HuH-7 (cell line): ENCODE measurements at regions not wholly inside any gene's neighbourhood (a gene's known extent, or its start where the extent isn't known, plus 50 kb on each side); places are given as distances from the start of the nearest gene placed in this dataset.

Experiments used
- DNase-seq: peaks from one replicate; pipeline ENCODE4 v3.0.0; 2011; ENCODE audit warnings: low spot score

DNA sequence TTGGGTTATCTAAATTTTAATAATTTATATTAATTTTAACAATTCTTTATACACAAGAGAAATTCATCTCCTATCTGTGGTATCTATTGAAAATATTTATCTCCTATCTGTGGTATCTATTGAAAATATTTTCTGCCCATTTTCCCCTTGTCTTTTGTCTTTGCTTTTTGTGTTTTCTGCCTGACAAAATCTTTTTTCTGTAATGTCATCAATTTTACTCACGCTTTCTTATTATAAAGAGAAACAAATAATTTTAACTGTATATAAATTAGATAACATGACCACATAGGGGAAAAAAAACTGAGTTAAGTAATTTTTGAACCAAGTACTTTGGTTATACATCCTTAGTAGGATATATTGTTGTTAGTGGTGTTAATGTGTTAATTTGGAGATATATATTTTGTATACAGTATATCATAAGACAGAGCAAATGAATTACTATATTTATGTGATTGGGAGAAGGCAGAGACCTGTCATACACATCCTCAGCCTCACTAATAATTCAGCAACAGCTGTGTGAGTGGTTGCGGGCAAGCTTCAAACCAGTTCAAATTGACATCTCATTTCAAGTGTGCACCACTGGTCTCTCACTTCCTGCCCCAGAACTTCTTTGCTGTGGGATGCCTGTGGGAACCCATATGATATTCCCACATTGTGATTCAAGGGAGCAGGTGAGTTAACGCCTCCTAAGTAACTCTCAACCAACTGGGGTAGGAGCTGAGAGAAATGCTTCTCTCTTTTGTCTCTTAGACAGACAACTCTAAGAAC lies 292.4 kb downstream of the SP3 start:
- DNase-seq, result no peak

DNA sequence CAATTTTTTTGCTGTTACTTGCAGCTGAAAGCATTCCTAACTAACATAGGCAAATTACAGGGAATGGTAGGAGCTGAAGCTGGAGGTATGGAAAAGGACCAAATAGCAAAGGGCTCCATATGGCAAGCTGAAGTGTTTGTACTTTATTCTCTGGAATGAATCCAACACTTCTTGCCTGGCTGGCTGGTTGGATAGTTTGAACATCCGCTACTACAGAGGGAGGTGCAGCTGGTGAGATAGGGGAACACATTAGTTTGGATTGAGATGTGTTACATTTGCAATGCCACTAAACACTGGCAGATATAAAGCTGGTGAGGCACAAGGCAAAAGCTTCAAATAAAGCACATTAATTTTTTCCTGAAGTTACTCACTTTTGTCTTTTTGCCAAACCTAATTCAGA lies 291.5 kb downstream of the SP3 start:
- no peak for DNase-seq

DNA sequence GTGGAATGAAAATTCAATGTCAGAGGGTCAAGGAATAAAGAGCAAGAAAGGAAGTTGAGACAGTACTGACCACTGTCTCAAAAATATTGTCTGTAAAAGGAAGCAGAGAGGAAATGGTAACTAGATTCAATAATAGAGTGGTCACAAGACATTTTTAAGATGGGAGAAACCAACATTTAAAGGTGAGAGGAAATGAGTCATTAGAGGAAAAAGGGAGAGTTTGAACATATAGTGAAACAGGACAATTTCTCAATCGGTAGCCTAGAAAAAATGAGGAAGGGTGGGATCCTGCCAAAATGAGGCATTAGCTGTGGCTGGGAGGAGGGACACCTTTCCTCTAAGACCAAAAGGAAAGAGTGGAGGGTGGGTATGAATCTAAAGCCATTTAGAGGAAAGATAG lies 288.5 kb downstream of the SP3 start:
- DNase-seq, result no peak

DNA sequence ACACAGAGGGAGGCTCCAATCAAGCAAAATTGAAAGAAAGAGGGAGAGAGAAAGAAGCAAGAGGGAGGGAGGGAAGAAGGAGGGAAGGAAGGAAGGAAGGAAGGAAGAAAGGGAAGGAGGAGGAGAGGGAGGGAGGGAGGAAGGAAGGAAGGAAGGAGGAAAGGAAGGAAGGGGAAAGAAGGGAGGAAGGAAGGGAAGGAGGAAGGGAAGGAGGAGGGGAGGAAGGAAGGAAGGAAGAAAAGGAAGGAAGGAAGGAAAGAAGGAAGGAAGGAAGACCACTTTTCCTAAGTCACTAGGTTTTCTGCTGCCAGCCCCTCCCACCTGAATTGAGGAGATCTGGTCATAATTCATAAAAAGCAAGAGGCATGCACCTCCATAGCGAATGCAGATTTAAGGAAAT lies 287.0 kb downstream of the SP3 start:
- no peak for DNase-seq

DNA sequence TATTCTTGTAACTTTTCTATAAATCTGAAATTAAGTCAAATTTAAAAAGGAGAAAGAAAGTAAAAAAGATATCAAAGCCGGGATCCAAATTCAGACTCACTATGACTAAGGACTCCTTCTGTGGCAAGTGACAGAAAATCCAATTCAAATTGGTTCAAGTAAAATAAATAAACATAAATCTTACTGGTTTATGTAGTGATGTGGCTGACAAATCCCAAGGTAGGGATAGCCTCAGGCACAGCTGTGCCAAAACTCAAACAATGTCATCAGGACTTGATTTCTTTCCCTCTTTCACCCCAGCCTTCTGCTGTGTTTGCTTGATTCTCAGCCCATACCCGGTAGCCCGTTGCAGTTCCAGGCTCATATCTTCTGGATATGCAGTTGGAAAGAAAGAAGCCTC lies 284.6 kb downstream of the SP3 start:
- DNase-seq, result no peak

DNA sequence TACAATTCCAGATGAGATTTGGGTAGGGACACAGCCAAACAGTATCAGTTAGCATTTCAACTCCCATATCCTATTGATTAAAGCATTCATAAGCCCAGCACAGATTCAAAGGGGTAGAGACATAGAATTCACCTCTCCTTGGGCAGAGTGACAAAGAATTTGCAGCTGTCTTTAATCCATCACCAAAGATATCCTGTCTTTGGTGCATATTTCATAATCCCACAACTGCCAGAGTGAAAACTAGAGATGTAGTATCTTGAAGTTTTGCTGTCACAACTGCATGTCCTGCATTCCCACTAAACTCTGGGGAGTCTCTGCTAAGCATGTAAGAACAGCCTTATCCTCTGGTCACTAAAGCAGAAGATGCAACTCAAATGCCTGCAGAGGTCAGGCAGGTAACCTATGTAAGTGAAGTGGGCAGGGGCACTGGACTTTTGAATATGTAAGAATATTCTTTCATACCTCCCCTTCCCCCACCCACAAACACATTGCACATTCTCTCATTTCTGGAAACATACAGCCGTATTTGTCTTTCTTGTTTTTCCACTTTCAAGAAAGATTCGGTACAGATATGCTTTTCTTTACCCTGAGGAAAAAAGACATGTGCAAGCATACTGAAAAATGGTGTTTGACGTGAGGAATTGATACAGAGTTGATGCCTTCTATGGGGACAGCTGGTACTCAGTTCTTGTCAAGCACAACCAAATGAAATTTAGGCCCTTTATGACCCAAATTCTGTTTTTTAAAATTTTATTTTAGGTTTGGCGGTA lies 283.1 kb downstream of the SP3 start:
- DNase-seq, result no peak

DNA sequence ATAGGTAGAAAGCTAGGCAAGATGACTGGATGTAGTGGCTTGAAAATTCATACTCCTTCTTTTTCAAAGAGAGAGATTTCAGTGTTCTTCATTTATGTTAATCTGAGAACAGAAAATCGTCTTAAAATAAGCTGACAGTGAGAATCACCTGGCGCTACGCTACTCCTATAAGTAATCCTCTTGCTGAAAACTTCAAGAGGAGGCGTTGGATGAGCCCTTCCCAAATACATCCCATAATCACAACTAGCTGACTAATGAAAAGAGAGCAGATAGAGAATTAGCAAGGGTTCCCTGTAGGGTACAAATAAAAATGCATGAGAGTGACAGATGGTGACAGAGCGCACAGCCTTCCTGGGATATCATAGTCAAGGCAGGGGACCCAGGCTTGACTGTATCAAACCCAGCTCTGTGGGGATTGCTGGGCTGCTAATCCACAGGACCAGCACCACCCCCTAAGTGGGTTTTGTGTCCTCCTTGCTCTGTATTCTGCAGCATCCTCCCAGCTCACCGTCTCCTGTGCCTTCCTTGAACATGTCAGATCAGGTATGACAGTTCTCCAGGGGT lies 280.2 kb downstream of the SP3 start:
- no peak for DNase-seq

DNA sequence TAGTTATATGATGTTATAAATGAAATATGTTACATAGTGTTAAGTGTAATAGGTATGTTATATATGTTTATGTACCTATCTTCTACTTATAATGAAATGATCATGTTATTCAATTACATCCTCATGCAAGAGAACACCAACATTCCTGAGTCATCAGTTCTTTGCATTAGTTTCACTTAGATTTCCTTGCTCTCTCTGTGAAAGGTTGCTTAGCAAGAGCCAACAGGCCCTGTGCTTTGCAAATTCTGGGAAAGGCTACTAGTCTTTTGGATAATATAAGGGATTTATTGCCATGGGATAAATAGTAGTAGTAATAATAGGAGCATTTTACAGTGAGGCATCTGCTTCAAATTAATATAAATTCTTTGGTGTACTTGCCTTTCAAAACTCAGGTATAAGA lies 274.8 kb downstream of the SP3 start:
- DNase-seq, result no peak

DNA sequence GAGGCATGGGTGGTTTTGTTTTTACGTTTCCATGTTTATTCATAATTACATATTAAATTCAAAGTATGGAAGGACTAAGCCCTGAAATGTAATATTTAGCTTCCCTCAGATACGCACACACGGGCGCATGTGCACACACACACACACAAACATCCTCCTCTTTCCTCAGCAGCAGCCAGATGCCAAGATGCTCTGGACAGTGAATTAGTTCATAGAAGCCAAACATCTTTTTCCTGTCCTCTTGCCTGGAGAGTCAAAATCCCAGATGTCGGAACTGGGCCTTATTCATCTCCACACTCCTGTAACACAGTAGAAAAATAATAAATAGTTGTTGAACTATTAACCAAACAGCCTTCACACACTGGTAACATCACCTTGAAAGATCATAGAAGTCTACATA lies 273.1 kb downstream of the SP3 start:
- DNase-seq, result no peak

DNA sequence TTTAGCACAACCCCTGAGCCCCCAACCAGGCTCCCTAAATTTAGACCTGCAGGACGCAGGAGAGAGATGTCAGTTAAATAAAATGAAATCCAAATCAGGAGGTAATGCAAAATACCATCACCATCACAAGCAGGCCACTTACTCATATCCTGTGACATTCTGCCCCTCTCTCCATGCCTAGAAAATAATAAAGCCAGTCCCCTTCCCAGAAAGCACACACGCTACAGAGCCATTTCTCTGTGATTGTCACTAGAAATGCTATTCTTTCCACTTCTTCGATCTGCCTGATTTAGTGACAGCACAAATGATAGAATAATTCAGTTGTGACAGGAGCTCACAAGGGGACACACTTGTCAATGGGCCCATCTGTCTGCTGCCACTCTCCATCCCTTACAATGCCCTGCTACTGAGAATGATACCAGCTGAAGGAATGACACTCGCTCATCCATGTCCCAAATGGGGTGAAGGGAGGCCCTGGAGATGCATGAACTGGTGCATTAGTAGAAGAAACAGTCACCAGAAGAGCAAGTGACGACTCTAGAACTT lies 272.1 kb downstream of the SP3 start:
- DNase-seq, result no peak

DNA sequence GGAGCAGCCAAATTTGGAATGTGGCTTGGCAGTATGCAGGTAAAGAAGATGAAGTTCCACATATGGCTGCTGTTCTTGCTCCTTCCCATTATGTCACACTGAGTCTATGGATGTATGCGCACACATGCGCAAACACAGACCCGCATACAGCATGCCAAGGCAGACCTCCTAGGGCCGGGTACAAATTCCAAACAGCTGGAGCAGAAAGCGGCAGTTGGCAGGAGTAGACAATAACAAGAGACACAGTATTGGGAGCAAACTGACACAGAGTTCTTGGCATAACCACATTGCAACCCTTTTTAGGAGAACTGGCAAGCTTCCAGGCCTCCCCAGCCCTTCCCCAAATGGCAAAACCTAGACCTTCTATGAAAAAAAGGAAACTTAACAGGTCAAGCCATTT lies 268.9 kb downstream of the SP3 start:
- no peak for DNase-seq

DNA sequence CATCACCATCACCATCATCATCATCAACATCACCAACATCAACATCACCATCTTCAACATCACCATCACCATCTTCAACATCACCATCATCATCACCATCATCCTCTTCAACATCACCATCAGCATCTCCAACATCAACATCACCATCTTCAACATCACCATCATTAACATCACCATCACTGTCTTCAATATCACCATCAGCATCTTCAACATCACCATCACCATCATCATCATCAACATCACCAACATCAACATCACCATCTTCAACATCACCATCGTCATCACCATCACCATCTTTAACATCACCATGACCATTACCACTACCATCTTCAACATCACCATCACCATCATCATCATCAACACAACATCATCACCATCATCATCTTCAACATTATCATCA lies 267.2 kb downstream of the SP3 start:
- no peak for DNase-seq

DNA sequence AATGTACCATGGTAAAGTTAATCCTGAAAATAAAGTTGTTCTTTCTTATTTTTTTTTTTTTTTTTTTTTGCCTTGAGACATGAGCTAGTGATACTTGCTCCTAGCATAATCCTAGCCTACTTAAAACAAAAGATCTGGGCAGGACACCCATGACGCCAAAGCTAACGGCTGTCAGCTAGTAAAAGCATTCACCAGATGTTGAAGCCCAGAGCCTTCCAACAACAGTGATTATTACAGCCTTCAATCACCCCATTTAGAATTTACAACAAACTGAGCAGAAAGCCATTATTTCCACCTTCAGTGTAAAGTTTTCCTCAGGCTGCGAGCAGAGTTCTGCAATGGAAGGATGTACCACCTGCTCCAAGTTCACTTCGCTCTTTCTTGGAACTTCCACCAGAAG lies 259.5 kb downstream of the SP3 start:
- DNase-seq, result no peak

DNA sequence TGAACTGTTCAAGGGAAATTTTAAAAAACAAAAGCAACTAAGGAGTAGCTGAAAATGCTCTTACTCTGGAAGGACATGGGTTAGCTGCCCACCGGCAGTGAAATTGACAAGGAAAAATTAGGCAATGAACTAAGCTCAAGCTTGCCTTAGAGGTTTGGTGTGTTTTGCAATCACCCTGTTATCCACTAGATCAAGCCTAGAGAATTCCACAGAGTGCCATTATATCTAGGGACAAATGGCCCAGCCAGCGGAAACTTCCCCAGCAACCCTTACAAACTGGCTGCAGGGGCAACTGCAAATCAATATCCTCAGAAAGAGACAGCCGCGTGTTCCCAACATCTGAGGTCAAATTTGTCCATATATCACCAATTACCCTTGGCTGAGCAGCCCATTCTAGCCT lies 258.2 kb downstream of the SP3 start:
- peak; percentile 58 for DNase-seq

DNA sequence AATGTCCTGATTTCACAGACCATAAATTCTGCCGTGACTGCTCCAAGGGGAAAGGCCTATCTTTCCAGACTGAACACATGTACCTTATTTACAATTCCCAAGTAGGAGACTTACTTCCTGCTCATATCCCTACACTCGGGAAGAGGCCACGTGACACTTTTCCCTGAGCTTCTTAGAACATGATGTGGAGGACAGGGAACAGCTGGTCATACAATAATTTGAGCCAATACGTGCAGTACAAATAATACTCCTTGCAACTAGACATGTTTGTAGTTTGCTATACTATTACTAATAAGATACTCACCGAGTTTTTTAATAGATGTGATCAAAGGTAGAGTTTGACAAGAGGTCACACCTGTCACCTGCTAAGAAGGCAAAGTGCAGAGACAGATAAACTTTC lies 256.4 kb downstream of the SP3 start:
- no peak for DNase-seq

DNA sequence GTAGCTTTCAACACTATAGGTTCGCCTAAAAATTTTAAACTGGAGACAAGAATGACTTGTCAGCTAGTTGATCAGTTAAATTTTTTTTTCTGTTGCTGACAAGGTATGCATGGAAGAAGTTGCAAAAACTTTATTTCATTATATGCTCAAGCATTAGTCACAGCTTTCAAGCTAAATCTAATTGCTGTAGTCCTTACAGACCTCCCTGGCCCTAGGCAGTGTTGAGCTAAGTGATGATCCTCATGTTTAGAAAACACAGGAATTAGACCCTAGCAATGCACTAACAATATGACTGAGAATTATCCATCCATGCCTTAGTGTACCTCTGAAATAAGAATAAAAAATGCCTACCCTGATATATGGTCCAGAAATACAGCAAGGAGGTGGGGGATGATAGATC lies 253.4 kb downstream of the SP3 start:
- no peak for DNase-seq

DNA sequence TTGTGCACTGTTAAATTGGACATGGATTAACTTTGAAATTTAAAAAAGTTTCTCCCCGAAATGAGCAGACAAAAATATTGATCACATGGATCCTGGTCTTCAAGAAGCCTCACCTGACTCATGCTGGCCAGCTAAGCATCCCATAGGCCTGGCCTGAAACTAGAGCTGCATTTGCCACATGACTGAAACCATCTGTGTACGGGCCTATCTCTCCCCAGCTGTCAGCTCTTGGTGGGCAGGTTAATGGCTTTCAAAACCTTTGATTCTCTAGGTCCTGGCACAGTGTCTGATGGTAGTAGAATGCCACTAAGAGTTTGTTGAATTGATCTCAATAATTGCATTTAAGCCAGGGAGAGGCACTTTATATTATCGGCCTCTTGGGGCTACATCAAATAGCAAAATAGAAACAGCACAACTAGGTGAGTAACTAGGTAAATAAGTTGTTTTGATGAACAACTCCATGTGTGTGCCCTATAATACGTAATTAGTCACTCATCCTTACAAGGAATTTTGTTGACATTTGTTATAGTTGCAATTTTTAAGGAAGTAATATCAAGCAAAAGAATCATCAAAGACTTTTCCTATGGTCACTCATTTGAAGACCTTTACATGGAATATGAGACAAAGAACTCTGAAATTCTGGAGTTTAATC lies 251.1 kb downstream of the SP3 start:
- DNase-seq, result no peak

DNA sequence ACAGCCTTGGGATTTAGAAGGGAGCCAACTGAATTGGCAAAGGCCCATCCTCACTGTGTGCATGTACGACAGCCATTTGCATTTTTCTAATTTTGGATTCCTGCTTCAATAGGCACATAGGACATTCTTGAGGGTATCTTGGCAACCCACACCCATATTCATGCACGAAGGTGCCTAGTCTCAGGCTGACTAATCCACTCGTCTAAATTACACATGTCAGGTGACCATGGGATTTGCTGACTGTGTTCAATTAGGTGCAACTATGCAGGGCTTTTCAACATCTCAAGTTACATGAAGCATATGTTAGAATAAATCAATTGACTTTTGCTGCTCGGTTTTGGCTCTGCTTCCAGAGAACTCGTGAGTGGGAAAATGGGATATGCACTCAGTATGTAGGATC lies 249.7 kb downstream of the SP3 start:
- no peak for DNase-seq

DNA sequence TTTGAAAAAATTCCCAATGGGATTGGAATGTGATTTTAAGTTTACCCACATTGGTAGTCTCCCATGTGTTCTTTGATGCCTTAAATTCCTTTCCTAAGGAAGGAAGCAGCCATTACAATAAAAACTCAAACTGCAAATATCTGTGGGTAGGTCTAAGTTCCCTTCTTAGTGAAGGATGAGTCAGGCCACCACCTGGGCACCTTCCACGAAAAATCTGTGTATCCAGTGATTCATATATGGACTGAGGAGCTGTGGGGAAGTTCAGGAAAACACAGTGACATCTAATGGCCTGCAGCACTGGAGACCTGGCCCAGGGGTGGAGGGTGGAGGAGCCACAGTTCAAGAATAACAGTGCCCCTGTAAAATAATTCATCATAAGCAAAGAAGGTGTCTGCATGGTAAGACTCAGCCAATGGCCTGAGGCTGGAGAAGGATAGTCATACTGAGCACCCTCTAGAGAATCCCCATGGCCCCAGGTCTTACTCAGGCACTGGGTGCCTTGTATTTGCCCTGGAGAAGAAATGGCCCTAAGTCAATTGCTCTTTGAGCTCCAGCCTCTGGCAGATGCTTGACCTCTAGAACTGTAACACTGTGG lies 248.6 kb downstream of the SP3 start:
- DNase-seq, result no peak

DNA sequence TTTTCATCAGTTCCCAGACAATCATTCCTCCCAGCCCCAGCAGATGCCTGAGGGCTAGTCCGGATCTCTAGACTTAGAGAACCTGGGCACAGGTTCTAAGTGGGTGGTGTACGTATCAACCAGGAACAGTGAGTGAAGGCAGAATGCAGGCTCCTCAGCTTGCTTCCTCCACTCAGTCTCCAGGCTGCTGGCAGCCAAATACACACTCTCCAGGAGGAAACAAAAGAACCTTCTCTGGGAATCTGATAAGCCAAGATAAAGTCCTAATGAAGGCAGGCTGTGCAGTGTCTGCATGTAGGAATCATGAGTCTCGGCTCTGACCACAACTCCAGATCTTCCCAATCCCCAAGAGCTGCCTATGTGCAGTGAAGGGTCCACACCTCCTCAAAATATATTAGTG lies 245.7 kb downstream of the SP3 start:
- no peak for DNase-seq

DNA sequence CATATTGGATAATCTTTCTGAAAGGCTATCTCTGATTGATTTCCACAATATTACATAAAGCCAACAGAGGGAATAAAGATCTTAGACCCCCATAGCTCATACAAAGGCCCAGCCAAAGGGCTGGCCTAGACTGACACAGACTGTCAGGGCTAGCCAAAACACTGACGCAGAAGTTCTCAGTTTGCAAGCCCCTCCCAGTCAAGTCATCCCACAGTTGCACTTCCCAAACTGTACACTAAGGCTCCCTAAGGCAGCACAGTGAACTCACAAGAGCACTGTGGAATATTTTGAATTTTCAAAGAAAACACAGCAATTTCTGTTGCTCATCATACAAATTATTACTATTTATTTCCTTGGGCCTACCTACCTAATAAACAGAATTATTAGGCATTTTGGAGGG lies 244.9 kb downstream of the SP3 start:
- DNase-seq, result no peak

DNA sequence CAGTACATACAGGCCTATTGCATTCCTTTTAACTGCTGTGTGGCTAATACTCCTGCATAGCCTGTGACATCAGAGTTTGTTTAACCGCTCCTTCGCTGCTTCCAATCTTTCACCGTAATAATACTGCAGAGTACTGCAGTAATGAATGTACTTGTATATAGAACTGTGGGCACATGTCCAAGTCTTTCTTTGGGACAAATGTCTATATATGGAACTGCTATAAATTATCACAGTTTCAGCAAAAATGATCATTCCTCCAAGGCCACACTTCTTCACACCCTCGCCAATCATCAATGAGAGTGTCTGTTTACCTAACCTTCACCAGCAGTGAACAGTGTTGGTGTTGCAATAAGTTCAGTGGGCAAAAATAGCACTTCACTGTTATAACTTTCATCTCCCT lies 230.4 kb downstream of the SP3 start:
- DNase-seq, result peak; percentile 41
